ENCODE measurements at regions not wholly inside any gene's neighbourhood (a gene's known extent, or its start where the extent isn't known, plus 50 kb on each side); places are given as distances from the start of the nearest gene placed in this dataset.

DNA sequence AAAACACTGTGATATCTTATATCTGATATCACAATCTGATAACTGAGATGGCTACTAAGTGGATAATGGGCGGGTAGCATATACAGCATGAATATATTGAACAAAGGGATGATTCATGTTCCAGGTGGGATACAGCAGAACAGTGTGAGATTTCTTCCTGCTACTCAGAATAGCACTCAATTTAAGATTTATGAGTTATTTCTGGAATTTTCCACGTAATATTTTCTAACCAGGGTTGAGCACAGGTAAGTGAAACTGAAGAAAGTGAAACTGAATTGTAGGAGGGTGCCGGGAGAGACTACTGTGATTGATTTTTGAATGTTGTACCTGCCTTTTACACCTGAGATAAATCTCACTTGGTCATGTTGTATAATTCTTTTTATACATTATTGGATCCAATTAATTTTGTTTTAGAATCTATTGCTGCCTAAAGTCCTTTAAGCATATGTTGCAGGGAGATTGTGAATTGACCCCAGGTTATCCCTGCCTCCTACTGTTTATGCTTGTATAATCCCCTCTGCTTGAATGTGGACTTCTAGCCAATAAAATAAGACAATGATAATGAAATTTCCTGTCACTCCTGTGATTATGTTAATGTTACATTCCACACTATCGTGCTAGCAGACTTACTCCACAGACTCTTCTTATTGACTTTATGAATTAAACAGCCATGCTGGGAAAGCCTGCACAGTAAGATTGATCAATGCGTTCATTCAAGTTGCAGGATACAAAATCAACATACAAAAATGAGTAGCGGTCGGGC is 67.6 kb upstream of the RBBP8 start:
- Histone ChIP-seq H3K27ac (no peak overlapping the region), H3K4me1 (replicated peaks in 1 of 2) (no peaks in the 10 kb centered on the region), H3K4me3 (no peak overlapping the region)
- peak in 2 of 8 experiments; percentile 31 to 62 for ATAC-seq (replicated peaks in 6 of 8)
- in situ Hi-C loops (cut with MboI; ENCODE audit: low pct_unique_long_range_greater_than_20kb in 2 of 9, low sequenced_read_pairs in 9 of 9, unreplicated experiment in 9 of 9): no loop called here
- WGBS, 10 experiments: 30 to 90% (median 76%) methylated on average over 1 to 7 of the region's 7 CpGs

- ATAC-seq (replicated peaks in 6 of 8): no peak
- 38 to 100% (median 100%) methylated on average over 1 of the region's 1 CpG; no CpG with 5 or more reads in 4 of the 10 experiments for WGBS, 10 experiments
- no peak overlapping the region for H3K4me3 ChIP-seq
- H3K27ac ChIP-seq: no peak overlapping the region
- in situ Hi-C loops (cut with MboI; ENCODE audit: low pct_unique_long_range_greater_than_20kb in 2 of 9, low sequenced_read_pairs in 9 of 9, unreplicated experiment in 9 of 9): no loop called here
- no peaks in the 10 kb centered on the region for H3K4me1 ChIP-seq (replicated peaks in 1 of 2)
These were observed 64.3 kb upstream of the RBBP8 start for GRCh38 chr18:22868831-22869230.

GRCh38 chr18:22871809-22872525 is 61.2 kb upstream of the RBBP8 start:
- WGBS, 10 experiments: 0 to 100% (median 44%) methylated on average over 1 of the region's 1 CpG; no CpG with 5 or more reads in 4 of the 10 experiments
- no peak overlapping the region for H3K27ac ChIP-seq
- H3K4me1 ChIP-seq (replicated peaks in 1 of 2): no peaks in the 10 kb centered on the region
- no peak overlapping the region for H3K4me3 ChIP-seq
- in situ Hi-C loops (cut with MboI; ENCODE audit: low pct_unique_long_range_greater_than_20kb in 2 of 9, low sequenced_read_pairs in 9 of 9, unreplicated experiment in 9 of 9): no loop called here
- no peak for ATAC-seq (replicated peaks in 6 of 8)

GRCh38 chr18:22872900-22873537 is 60.1 kb upstream of the RBBP8 start:
- H3K4me3 ChIP-seq: no peak overlapping the region
- peak in 1 of 8 experiments; percentile 29 for ATAC-seq (replicated peaks in 6 of 8)
- WGBS, 10 experiments: 43 to 88% (median 79%) methylated on average over 2 to 7 of the region's 8 CpGs
- in situ Hi-C loops (cut with MboI; ENCODE audit: low pct_unique_long_range_greater_than_20kb in 2 of 9, low sequenced_read_pairs in 9 of 9, unreplicated experiment in 9 of 9): no loop called here
- H3K27ac ChIP-seq: no peak overlapping the region
- no peaks in the 10 kb centered on the region for H3K4me1 ChIP-seq (replicated peaks in 1 of 2)

DNA sequence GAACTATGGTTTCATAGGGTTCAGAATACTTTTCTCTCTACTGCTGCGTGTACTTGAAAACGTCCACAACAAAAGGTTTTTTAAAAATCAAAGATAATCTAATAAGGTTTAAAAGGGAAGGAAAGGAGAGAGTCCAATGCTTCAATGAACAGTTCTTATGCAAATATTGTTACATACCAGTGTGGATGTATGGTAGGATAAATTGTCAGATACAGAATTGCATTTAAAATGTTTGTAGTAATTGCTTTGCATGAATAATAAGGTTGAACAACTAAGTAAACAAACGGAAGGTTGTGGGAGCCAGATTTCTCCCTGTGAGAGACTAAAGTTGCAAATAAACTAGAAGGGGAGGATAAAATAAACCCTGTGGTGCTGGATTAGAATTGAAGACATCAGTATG is 53.8 kb upstream of the RBBP8 start:
- ATAC-seq (replicated peaks in 6 of 8): peak in 1 of 8 experiments; percentile 95
- no peak overlapping the region for H3K27ac ChIP-seq
- no peaks in the 10 kb centered on the region for H3K4me1 ChIP-seq (replicated peaks in 1 of 2)
- in situ Hi-C loops (cut with MboI; ENCODE audit: low pct_unique_long_range_greater_than_20kb in 2 of 9, low sequenced_read_pairs in 9 of 9, unreplicated experiment in 9 of 9): no loop called here
- 17 to 86% (median 68%) methylated on average over 2 to 3 of the region's 3 CpGs for WGBS, 10 experiments
- H3K4me3 ChIP-seq: no peak overlapping the region

- H3K27ac ChIP-seq: no peak overlapping the region
- ATAC-seq (replicated peaks in 6 of 8): no peak
- in situ Hi-C loops (cut with MboI; ENCODE audit: low pct_unique_long_range_greater_than_20kb in 2 of 9, low sequenced_read_pairs in 9 of 9, unreplicated experiment in 9 of 9): no loop called here
- H3K4me1 ChIP-seq (replicated peaks in 1 of 2): no peaks in the 10 kb centered on the region
- no peak overlapping the region for H3K4me3 ChIP-seq
These were observed 51.0 kb upstream of the RBBP8 start for GRCh38 chr18:22882084-22882483.

DNA sequence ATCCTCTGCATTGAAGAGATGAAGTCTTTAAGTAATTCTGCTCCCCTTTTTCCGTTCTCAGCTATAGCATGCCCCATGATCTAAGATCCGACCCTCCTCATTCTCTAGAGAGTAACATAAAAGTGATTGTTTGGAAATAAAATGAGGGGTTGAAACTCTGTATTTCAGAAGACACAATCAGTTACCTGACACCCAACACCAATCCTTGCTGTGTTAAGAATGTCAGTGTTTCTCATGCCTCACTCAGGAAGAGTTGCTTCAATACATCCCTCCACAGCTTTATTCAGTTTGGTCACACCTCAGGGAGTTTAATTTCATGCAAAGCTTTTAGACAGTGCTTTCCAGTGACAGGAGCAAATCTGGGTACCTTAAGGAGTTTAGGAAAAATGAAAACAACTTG is 49.9 kb upstream of the RBBP8 start:
- in situ Hi-C loops (cut with MboI; ENCODE audit: low pct_unique_long_range_greater_than_20kb in 2 of 9, low sequenced_read_pairs in 9 of 9, unreplicated experiment in 9 of 9): no loop called here
- 0 to 94% (median 80%) methylated on average over 1 to 2 of the region's 2 CpGs for WGBS, 10 experiments
- Histone ChIP-seq H3K4me1 (replicated peaks in 1 of 2) (no peaks in the 10 kb centered on the region), H3K4me3 (no peak overlapping the region), H3K27ac (no peak overlapping the region)
- ATAC-seq (replicated peaks in 6 of 8): no peak
